OCI-LY3 (cell line): ENCODE measurements at regions not wholly inside any gene's neighbourhood (a gene's known extent, or its start where the extent isn't known, plus 50 kb on each side); places are given as distances from the start of the nearest gene placed in this dataset.
"Not testable (repeated sequence)": the region's sequence is repeated elsewhere in the genome, so short reads cannot be mapped to it uniquely, and the experiment has no call there.

Experiments used
- H2AFZ ChIP-seq: fragments of 200-600, 300-600 bp; shearing (Covaris generic); 2 replicates; pipeline ENCODE4 v1.6.0; 2014; ENCODE audit warnings: antibody characterized with exemption, low read depth, low read length
- H3K27ac ChIP-seq: fragments of 200-600, 300-600 bp; sonication (generic); 2 replicates; pipeline ENCODE4 v1.5.1; 2014; ENCODE audit warnings: mild to moderate bottlenecking, low read length, moderate library complexity, mixed read lengths
- H3K27me3 ChIP-seq: fragments of 200-600, 300-600 bp; sonication (generic); 2 replicates; pipeline ENCODE4 v1.6.1; 2014; ENCODE audit warnings: low read depth, low read length, mixed read lengths
- H3K36me3 ChIP-seq: fragments of 200-600, 300-600 bp; sonication (generic); replicated peaks from 2 replicates; pipeline ENCODE3; 2014; ENCODE audit warnings: low read depth, low read length, mixed read lengths
- H3K4me1 ChIP-seq: fragments of 300-600, 200-600 bp; sonication (generic); 2 replicates; pipeline ENCODE4 v1.6.1; 2014; ENCODE audit warnings: low read length, mixed read lengths
- H3K4me2 ChIP-seq: fragments of 200-600, 300-600 bp; sonication (generic); 2 replicates; pipeline ENCODE4 v1.6.1; 2014; ENCODE audit warnings: low read length, mixed read lengths
- H3K4me3 ChIP-seq: fragments of 300-600, 200-600 bp; sonication (generic); 2 replicates; pipeline ENCODE4 v1.5.1; 2014; ENCODE audit warnings: antibody characterized with exemption, mild to moderate bottlenecking, low read length, moderate library complexity
- H3K79me2 ChIP-seq: fragments of 300-600, 200-600 bp; shearing (Covaris generic); 2 replicates; pipeline ENCODE4 v1.6.1; 2014; ENCODE audit warnings: mild to moderate bottlenecking, low read length, mixed read lengths
- H3K9ac ChIP-seq: fragments of 300-600, 200-600 bp; shearing (Covaris generic); 2 replicates; pipeline ENCODE4 v1.6.0; 2014; ENCODE audit warnings: mild to moderate bottlenecking, low read length, moderate library complexity
- H3K9me3 ChIP-seq: fragments of 200-600, 300-600 bp; shearing (Covaris generic); 2 replicates; pipeline ENCODE4 v1.6.1; 2014; ENCODE audit warnings: low read length, mixed read lengths; ENCODE audit not compliant: insufficient read depth
- H4K20me1 ChIP-seq: fragments of 200-600, 300-600 bp; sonication (generic); 2 replicates; pipeline ENCODE4 v1.6.1; 2016; ENCODE audit warnings: low read length, mixed read lengths; ENCODE audit not compliant: insufficient read depth
- CTCF ChIP-seq: fragments of 200-600, 300-600 bp; sonication (generic); IDR thresholded peaks from 2 replicates; pipeline ENCODE4 v1.5.1; 2014; ENCODE audit warnings: antibody characterized with exemption, low read length, low read depth
- EZH2phosphoT487 ChIP-seq: fragments of 200-600 bp; shearing (Covaris generic); IDR thresholded peaks from 2 replicates; pipeline ENCODE4 v1.6.1; 2018; ENCODE audit warnings: antibody characterized with exemption, mixed run types, low read depth

- Histone ChIP-seq H3K9ac (no peak overlapping the region), H3K4me3 (no peak overlapping the region), H3K4me1 (peaks cover under 1% of the 10 kb centered on the region), H3K27me3 (no peaks in the 10 kb centered on the region), H3K4me2 (no peak overlapping the region), H4K20me1 (no peaks in the 10 kb centered on the region), H3K27ac (no peak overlapping the region), H3K36me3 (no peaks in the 10 kb centered on the region), H3K79me2 (no peaks in the 10 kb centered on the region), H2AFZ (no peak overlapping the region), H3K9me3 (no peaks in the 10 kb centered on the region)
- TF ChIP-seq CTCF (no peak), EZH2phosphoT487 (no peak)
Observed at GRCh38 chr11:86167499-86168164, 76.9 kb upstream of the EED start.

GRCh38 chr11:86166287-86166686, 78.3 kb upstream of the EED start:
- not testable (repeated sequence) for H3K9me3 ChIP-seq, H3K36me3 ChIP-seq, H3K27ac ChIP-seq, H4K20me1 ChIP-seq, H3K4me3 ChIP-seq, H3K4me2 ChIP-seq, H2AFZ ChIP-seq, H3K27me3 ChIP-seq, H3K79me2 ChIP-seq, H3K9ac ChIP-seq
- peaks cover 12% of the 10 kb centered on the region for H3K4me1 ChIP-seq

- Histone ChIP-seq H3K4me3 (no peak overlapping the region), H3K79me2 (no peaks in the 10 kb centered on the region), H3K9me3 (no peaks in the 10 kb centered on the region), H3K27me3 (no peaks in the 10 kb centered on the region), H3K4me2 (no peak overlapping the region), H4K20me1 (no peaks in the 10 kb centered on the region), H2AFZ (no peak overlapping the region), H3K9ac (no peak overlapping the region), H3K36me3 (no peaks in the 10 kb centered on the region), H3K27ac (no peak overlapping the region), H3K4me1 (peaks cover 34% of the 10 kb centered on the region)
- TF ChIP-seq CTCF (no peak), EZH2phosphoT487 (no peak)
Observed at GRCh38 chr11:86164106-86164505, 80.4 kb upstream of the EED start.

- H3K9ac ChIP-seq, H3K4me3 ChIP-seq, H3K4me2 ChIP-seq, H3K27me3 ChIP-seq, H3K79me2 ChIP-seq, H2AFZ ChIP-seq, H3K36me3 ChIP-seq, H3K27ac ChIP-seq, H3K9me3 ChIP-seq, H4K20me1 ChIP-seq: not testable (repeated sequence)
- peaks cover 41% of the 10 kb centered on the region for H3K4me1 ChIP-seq
Observed at GRCh38 chr11:86163221-86163876, 81.2 kb upstream of the EED start.

- H4K20me1 ChIP-seq, result no peaks in the 10 kb centered on the region
- peaks cover 42% of the 10 kb centered on the region for H3K4me1 ChIP-seq
- H2AFZ ChIP-seq, result no peak overlapping the region
- TF ChIP-seq CTCF, result no peak
- no peak for TF ChIP-seq EZH2phosphoT487
- H3K27me3 ChIP-seq, result no peaks in the 10 kb centered on the region
- H3K27ac ChIP-seq, result no peak overlapping the region
- H3K36me3 ChIP-seq, result no peaks in the 10 kb centered on the region
- no peaks in the 10 kb centered on the region for H3K79me2 ChIP-seq
- no peak overlapping the region for H3K4me2 ChIP-seq
- no peak overlapping the region for H3K4me3 ChIP-seq
- H3K9ac ChIP-seq, result no peak overlapping the region
- no peaks in the 10 kb centered on the region for H3K9me3 ChIP-seq
Observed at GRCh38 chr11:86162239-86162638, 82.3 kb upstream of the EED start.
